DMS 273 (cell line): ENCODE measurements at regions not wholly inside any gene's neighbourhood (a gene's known extent, or its start where the extent isn't known, plus 50 kb on each side); places are given as distances from the start of the nearest gene placed in this dataset.
A peak's percentile ranks its signal among the peaks of the same experiment; 100 is the strongest.

ENCODE experiments used
- DNase-seq: peaks from one replicate; lab custom pipeline; 2025; ENCODE audit not compliant: unreplicated experiment; lab: John Stamatoyannopoulos, UW

DNA sequence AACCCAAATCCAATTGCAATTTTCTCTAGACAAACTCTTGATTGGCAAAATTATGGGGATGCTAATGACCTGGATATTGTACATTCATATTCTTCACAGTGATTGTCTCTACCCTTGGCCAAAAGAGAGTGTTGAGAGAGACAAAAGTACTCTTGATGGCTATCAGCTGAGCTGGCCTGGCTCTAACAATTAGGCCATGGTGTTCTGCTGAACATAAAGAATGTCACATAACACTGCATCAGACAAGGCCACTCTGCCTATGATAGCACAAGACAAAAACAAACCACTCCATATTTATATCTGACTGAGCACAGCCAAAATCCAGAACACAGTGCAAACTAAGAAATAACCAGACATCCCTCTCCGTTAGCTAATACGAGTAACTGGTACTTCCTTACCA is 101.7 kb downstream of the ADAMTS1 start:
- DNase-seq, result no peak

DNA sequence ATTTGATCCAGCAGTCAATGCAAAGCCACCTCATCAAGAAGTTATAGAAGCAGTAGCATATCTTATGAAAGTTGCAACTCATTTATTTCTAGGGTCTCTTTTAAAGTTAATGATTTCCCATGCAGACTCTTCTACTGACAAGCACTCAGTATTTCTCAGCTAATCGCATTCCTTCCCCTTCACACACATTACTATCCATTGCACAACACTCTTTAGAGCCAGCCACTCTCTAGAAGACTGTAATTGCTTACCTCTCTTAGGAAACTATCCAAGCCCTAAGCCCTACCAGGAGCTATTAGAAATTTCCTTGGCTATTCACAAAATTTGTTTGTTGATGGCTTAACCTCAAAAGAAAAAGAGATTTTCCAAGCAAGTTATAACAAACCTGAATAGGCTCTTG is 106.0 kb downstream of the ADAMTS1 start:
- DNase-seq, result no peak

DNA sequence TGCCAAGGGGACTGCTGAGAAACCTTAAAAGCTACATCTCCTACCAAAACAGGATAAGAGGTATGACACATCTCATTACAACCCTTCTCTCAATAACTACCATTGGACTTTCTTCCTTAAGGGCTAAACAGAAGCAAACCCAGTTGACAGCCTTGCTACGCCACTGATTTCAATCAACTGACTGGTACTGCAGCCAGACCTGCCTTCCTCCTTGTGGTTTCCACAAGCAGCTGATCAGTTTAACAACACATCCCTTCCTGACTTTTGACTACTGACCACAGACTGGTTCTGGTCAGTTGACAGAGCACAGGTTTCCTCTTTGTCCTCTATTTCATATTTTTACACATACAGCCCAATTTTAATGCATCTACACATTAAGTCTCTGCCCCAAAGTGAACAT is 108.8 kb downstream of the ADAMTS1 start:
- DNase-seq, result no peak

DNA sequence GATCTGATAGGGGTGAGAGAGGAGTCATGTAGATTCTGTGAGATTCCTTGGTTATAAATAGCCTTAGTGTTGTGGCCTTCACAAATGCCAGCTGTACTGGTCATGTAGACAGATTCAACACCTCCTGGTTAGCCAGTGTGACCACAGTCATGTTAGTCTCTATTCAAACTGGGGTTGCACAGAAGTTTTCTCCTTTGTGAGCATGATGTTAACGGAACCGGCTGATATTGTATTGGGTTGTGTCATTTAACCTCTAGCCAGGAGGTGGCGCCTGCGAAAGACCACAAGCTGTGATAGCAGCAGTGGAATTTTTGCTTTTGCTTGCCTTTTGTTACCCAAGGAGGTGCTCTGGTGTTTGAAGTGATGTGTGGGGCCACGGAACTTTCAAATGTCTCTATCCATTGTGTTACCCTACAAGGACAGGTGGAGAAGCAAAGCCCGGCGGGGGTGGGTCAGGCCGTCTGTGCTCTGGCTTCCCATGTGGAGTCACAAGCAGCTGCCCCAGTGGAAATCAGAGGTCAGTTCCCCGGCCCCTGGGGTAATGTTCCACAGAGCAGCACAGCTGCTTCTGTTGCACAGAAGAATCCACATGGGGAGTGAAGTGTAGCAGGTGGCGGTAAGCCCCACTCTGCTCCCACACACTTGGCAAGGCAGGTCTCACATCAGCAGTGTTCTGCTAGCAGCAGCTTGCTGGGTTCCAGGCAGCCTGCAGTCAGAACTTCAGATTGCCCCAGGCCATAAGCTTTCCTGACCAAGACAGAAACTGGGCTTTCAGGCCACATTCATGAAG is 112.6 kb downstream of the ADAMTS1 start:
- peak; percentile 54 for DNase-seq

DNA sequence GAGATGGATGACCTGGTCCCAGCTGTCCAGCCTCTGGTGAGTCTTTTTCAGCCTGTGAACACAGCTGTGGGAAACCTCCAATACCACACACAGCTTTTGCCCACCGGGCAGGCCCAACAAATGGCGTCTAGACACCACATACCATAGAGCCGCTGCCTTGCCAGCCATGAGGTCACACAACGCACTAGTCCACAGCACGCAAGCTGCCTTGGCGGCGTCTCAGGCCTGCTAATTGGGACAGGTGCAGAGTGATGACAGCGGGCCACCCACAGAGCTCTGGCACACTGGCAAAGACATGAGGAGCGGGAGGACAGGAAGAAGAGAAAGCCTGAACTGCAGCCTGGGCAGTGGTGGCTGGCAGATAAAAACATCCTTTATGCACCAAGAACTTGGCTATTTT is 125.5 kb downstream of the ADAMTS1 start:
- peak; percentile 56 for DNase-seq

DNA sequence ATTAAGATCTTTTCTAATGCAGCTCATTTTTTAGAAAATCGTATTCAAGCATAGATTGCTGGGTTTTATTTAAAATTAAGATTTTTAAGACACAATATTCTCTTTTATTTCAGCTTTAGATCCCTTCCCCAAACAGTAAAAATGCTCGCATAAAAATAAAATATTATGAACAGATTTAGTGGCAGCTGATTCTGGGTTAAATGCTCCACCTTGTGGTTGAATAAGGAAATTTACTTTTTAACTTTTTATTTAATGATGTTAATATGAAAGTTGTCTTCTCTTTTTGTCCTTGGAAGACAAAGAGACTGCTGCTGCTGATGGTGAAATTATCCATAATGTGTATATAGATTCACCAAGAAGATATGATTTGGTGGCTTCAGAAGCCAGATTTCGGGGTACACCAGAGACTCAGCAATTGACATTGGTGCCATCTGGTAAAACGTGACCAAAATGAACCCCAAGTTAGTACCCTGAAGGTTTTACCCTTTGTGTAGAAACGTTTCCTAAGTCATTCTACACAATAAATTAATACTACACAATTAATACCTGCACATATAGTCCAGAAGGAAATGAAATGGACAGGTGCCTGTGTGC is 128.0 kb downstream of the ADAMTS1 start:
- DNase-seq, result peak; percentile 35

DNA sequence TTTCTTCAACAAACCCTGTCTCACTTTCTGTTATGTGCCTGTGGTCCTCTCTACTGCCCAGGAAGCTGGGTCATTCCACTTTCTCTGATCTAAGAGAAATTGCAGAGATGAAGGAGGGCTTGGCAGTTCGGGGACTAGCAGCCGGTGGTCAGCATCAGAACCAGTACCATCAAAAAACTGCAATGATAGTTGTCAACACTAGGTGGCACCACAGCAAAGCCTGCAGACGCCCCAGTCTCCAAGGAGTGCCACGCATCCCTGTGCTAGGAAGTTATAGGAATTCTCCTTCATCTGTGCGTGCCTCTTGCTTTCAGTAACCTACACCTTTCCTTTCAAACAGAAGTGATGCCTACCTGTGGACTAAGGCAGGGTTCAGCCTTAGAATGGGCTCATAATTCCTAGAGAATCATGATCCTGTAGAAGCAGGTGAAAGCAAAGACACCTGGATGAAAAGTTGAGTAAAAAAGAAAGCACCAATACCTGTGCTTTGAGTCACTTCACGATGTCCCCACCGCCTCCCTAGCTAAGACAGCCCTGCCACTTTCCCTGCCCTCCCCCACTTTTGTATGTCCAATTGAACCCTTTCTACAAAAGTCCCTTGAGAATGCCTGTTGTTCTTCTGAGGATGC is 129.2 kb downstream of the ADAMTS1 start:
- DNase-seq, result peak; percentile 64

DNA sequence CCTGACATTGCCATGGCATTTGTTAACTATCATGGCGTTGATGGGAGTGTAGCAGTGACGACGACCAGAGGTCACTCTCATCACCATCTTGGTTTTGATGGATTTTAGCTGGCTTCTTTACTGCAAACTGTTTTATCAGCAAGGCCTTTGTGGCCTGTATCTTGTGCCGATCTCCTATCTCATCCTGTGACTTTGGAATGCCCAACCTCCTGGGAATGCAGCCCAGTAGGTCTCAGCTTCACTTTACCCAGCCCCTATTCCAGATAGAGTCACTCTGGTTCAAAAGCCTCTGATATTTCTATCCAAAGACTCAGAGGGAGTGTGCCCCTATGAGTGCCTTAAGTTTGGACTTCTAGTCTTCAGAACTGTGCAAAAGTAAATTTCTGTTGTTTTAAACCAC is 130.1 kb downstream of the ADAMTS1 start:
- DNase-seq, result no peak

DNA sequence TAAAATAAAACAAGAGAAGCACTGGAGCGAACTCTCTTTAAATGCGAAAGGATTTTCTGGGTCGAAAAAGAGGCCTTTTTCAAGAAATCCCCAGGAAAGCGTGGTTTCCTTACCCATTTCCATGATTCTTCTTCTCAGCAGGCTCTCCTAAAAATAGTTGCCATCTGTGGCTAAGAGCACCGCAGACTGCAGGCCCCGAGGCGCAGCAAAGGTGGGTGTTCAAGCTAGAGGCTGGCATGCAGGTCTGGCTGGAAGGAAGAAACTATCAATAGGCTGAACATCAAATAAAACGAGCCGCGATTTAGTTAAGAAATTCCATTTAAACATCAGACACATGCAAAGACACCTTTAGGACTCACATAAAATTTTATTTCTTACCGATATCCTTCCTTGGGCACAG is 135.1 kb downstream of the ADAMTS1 start:
- DNase-seq, result no peak

DNA sequence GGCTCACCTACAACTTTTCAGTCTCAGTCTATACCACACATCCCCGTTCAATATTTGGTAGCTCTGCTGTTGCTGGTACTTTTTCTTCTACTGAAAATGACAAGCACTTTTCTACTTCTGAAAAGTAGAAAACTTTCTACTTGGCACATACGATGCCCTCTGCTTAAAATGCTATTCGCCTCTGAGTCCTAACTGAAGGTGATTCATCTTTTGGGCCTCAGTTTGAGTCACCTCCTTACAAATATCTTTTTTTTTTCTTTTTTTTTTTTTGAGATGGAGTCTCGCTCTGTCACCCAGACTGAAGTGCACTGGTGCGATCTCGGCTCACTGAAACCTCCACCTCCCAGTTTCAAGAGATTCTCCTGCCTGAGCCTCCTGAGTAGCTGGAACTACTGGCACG is 136.0 kb upstream of the CYYR1 start:
- no peak for DNase-seq

DNA sequence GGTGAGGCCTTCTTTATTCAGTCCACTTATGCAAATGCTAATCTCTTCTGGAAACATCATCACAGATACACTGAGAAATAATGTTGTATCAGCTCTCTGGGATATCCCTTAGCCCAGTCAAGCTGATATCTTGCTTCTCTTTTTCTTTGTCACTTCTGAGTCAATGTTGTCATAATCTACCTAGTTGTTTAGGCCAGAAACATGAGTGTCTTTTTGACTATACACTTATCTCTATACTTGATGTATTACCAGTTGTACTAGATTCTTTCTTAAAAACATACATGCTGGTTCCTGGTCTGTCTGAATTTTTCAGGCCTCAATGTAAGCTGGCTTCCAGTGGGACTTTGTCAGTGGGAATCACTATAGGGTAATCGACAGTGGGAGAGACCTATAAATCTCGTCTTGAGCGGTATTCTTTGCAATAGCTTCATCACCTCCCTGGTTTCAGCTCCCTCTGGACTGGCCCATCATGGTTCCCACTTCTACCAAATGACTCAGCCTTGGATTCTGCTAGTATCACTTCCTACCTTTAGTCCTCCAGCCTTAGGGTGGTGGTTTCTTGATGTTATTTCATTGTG is 135.2 kb upstream of the CYYR1 start:
- DNase-seq, result no peak

DNA sequence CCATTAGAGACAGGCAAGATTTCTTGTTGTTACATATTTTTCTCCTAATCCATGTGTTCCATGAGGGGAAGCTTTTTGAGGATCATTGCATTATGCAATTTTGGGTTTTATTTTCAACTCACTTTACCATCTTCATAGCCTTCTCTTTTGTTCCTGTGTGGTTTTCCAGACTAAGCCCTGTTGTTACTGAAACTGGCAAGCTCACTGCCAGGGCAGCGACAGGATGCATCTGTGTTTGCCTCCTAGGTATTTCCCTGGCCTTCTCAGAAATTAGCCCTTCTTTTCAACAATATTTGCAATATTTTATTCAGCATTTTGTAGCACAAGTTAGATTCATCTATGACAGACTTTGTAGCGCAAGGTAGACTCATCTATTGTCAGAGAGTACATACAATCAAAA is 134.2 kb upstream of the CYYR1 start:
- DNase-seq, result no peak

DNA sequence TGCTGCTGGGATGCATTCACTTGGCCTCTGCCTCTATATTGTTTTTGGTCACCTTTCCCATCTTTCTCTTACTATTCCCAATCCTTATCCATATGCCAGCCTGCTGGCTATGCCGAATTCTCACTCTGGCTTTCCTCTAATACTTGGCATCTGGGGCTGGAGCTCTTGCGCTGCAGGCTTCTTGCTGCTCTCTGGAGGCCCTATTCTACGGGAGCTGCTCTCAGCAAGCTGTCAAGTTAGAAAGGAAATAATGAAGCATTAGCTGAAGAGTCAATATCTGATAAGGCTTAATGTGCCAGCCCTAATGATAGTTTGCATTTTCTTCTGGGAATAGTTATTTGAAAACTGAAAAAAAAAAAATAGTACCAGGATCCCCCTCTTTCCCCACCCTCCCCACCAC is 125.3 kb upstream of the CYYR1 start:
- DNase-seq, result no peak

DNA sequence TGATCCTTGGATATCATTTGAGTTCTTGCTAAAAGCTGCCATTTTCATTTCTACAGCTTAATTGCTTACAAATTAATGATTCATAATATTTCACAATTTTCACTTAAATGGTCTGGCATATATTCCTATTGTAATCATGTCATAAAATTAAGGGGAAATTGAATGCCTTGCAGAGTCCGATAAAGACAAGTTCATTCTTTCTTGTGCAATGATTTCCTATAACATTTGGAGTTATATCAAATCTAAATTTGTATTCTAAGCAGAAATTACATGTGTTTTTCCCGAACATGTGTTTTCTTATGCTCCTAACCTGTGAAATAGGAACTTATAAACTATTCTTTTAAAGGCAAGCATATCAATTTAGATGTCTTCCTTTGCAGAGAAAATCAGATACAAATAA is 118.3 kb upstream of the CYYR1 start:
- no peak for DNase-seq

DNA sequence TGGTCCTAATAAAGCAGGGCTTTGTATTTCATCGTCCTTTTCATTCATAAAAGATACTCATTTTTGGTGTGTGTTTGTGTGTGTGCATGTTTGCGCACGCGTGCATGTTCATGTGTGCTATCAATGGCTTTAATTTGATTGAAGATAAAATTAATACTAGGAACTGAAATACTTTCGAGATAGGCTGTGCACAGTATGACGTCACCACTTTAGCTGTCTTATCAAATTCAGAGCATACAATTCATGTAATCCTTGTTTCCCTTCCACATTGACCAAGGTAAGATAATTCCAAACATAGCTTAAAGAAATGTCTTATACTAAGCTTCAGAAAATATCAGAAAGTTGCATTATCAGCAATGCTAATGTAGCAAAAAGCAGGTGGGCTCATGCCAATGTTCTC is 113.6 kb upstream of the CYYR1 start:
- DNase-seq, result no peak

DNA sequence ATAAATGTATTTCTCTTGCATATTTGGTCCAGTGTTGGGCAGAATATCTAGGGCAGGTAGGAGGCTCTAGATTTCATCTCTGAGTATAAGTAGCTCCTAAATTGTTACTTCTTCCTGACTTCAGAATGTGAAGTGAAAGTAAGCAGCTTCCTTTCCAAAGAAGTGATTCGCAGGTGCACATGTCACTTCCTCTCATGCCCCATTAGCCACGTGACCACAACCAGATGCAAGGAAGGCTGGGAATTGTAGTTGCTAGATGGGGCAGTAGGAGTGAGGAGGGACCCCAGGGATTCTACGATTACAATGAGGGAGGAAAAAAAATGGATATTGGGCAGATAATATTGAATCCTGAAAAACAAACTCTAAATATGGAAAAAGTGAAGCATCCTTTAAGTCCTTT is 113.2 kb upstream of the CYYR1 start:
- DNase-seq, result peak; percentile 37

DNA sequence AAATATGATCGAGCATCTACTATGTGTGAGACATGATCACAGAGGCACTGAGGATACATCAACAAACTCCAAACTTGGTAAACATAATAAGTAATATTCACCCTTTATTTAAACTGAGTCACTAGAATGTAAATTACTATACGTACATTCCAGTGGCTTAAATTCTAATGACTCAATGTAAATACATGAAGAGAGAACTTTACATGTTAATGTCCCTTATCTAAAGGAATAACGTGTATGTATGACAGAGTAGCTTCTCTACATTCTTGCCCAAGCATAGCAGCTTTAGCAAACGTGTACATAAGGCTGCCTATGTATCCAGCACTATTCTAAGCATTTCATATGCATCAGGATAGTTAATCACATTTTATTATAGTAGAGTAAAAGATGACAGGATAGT is 111.8 kb upstream of the CYYR1 start:
- no peak for DNase-seq

DNA sequence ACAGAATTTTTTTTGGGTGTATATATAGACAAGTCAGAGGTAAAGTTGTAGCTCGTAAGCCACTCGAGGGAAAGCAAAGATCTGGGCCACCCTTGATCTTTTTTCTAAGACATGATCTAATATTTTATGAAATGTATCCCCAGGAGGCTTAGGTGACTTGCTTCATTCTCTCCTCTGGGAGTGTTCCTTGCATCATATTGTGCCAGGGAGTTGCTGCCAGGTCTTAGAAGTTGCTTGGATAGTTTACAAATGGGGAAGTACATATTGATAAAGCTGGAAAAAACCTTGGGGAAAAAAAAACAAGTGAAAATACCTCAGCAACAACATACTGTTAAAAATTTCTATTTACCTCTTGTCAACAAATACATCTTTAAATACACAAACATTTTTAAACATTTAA is 110.9 kb upstream of the CYYR1 start:
- no peak for DNase-seq

DNA sequence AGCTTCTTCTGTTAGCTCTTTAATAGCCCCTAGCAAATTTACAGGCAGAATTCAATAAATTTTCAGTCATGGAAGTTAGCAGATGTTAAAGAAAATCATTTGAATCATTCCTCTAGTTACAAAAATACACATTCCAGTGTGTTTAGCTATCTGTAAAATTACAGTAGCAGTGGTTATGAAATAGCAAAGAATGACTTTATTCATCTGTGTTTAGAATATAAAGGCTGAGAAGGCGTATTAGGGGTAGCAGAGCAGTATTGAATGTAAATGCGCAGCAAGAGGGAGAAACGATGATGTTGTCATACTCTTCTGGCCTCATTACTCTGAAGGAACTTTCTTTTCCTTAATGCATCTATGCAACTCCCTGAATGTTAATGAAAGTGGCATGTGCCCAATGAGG is 106.2 kb upstream of the CYYR1 start:
- DNase-seq, result no peak

DNA sequence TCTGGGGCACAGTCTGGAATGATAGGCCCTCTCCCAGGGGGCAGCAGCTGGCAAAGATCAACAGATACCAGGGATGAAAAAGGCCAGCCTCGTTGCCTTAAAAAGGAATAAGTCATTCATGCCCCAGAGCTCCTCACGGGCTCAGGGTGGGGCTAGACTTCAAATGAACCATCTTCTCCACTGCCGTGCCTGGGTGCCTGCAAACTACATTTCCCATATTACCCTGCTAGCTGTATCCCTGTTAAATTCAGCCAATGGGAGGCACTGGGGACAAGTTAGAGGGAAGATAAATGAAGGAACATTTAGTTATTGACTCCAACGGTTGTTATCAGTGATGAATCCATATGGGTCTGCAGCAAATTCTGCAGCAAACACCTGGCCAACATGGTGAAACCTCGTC is 101.2 kb upstream of the CYYR1 start:
- DNase-seq, result no peak

DNA sequence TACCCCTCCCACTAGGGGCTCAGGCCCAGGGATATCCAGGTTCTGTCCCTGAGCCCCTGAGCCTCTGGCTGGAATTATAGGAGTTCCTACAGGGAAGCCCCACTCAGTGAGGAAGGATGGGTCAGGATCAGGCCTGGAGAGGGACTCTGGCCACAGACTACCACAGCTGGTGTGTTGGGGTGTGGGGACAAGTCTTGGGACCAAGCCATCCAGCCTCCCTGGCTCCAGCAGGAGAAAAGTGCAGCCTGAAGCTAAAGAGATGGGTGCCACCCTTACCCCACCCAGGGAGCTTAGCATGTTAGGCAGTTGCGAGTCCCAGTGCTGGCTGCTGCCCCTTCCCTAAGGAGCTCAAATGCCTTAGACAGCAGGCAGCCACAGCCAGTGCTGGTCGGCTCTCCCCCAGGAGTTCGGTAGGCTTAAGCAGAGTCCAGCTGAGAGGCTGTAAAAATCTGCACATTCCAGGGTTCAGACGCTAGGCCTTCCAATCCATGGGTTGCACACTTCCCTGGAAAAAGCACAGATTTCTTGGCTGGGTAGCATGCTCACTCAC is 96.2 kb upstream of the CYYR1 start:
- no peak for DNase-seq

DNA sequence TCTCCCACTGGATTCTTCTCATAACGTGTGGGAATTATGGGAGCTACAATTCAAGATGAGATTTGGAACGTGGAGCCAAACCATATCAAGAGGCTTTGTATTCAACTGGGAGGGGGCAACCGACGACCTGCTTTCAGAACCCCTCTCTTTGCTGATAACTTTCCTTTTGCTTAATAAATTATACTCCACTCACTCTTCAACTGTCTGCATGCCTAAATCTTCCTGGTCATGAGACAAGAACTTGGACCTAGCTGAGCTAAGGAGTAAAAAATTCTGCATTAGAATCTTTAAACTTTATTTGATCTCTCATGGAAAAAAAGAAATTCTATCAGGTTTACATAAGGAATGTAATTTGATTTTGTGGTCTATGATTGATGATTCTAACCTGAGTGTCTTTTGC is 86.7 kb upstream of the CYYR1 start:
- DNase-seq, result no peak
